HepG2 (cell line): ENCODE measurements at regions not wholly inside any gene's neighbourhood (a gene's known extent, or its start where the extent isn't known, plus 50 kb on each side); places are given as distances from the start of the nearest gene placed in this dataset.

Experiments used
- CENPT ChIP-seq: sonication (generic); formaldehyde crosslinking; IDR thresholded peaks from 2 replicates; pipeline ENCODE4 v1.8.0; 2022; ENCODE audit warnings: low read depth, mild to moderate bottlenecking, moderate library complexity, missing genetic modification reagents
- FOXP4 ChIP-seq: sonication (generic); formaldehyde crosslinking; IDR thresholded peaks from 2 replicates; pipeline ENCODE4 v1.4.0; 2020; ENCODE audit warnings: missing genetic modification reagents
- HNRNPK ChIP-seq: fragments of 200-400 bp; formaldehyde crosslinking; IDR thresholded peaks from 2 replicates; pipeline ENCODE4 v1.6.1; 2018; ENCODE audit warnings: low read length, low read depth, moderate library complexity, mild to moderate bottlenecking; ENCODE audit not compliant: poor library complexity, severe bottlenecking
- MAFK ChIP-seq, 2 experiments: IDR thresholded peaks in 1 of 2; conservative IDR thresholded peaks in 1 of 2; 2 replicates each; pipeline ENCODE4 v1.6.1; 2011; ENCODE audit warnings: improper control_type of control experiment in 2 of 2, low read length in 2 of 2
- MZF1 ChIP-seq: sonication (generic); formaldehyde crosslinking; IDR thresholded peaks from 2 replicates; pipeline ENCODE4 v1.8.1; 2023; ENCODE audit warnings: mild to moderate bottlenecking, missing genetic modification reagents, borderline replicate concordance
- PHB2 ChIP-seq: fragments of 450-650 bp; IDR thresholded peaks from 2 replicates; pipeline ENCODE4 v1.6.1; 2018; ENCODE audit not compliant: partially characterized antibody
- POLR2A ChIP-seq, 2 experiments: IDR thresholded peaks; 2 replicates each; pipeline ENCODE4 v1.6.1; 2011; ENCODE audit warnings: low read depth in 2 of 2, low read length in 2 of 2, mild to moderate bottlenecking in 1 of 2, moderate library complexity in 1 of 2; ENCODE audit not compliant: insufficient read depth in 1 of 2
- ZNF614 ChIP-seq: IDR thresholded peaks from 2 replicates; pipeline ENCODE4 v1.6.1; 2018; ENCODE audit warnings: missing biosample characterization, missing genetic modification reagents, inconsistent platforms, borderline replicate concordance
- ZNF749 ChIP-seq: sonication (generic); formaldehyde crosslinking; IDR thresholded peaks from 2 replicates; pipeline ENCODE4 v1.8.0; 2022; ENCODE audit warnings: mild to moderate bottlenecking, missing genetic modification reagents, moderate library complexity, borderline replicate concordance
- ZNF841 ChIP-seq: sonication (generic); formaldehyde crosslinking; IDR thresholded peaks from 2 replicates; pipeline ENCODE4 v1.8.1; 2023; ENCODE audit warnings: missing genetic modification reagents, borderline replicate concordance
- TF ChIP-seq, protein P1 (sequence below): sonication (generic); formaldehyde crosslinking; IDR thresholded peaks from 2 replicates; pipeline ENCODE4 v1.5.0; 2020; ENCODE audit warnings: mild to moderate bottlenecking, missing genetic modification reagents, moderate library complexity

- no peak for TF ChIP-seq MZF1 (CRISPR knock-in tag)
- TF ChIP-seq ZNF841 (CRISPR knock-in tag), result no peak
- TF ChIP-seq POLR2A (IDR thresholded peaks at IDR 0.05; ENCODE audit: insufficient read depth in 1 of 2, low read depth in 2 of 2, low read length in 2 of 2), result no peak
- no peak for TF ChIP-seq ZNF614 (CRISPR knock-in tag)
- TF ChIP-seq FOXP4, result no peak
- no peak for TF ChIP-seq CENPT (CRISPR knock-in tag)
- no peak for TF ChIP-seq HNRNPK
- no peak for TF ChIP-seq PHB2
- TF ChIP-seq, protein P1, sequence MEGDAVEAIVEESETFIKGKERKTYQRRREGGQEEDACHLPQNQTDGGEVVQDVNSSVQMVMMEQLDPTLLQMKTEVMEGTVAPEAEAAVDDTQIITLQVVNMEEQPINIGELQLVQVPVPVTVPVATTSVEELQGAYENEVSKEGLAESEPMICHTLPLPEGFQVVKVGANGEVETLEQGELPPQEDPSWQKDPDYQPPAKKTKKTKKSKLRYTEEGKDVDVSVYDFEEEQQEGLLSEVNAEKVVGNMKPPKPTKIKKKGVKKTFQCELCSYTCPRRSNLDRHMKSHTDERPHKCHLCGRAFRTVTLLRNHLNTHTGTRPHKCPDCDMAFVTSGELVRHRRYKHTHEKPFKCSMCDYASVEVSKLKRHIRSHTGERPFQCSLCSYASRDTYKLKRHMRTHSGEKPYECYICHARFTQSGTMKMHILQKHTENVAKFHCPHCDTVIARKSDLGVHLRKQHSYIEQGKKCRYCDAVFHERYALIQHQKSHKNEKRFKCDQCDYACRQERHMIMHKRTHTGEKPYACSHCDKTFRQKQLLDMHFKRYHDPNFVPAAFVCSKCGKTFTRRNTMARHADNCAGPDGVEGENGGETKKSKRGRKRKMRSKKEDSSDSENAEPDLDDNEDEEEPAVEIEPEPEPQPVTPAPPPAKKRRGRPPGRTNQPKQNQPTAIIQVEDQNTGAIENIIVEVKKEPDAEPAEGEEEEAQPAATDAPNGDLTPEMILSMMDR (CRISPR knock-in tag), result no peak
- no peak for TF ChIP-seq MAFK (conservative IDR thresholded peaks at IDR 0.05 in 1 of 2, IDR thresholded peaks at IDR 0.05 in 1 of 2; ENCODE audit: low read length in 2 of 2)
- TF ChIP-seq ZNF749 (CRISPR knock-in tag), result no peak
Measured at GRCh38 chr7:88927-89231, 103.5 kb upstream of the FAM20C start.
